Progenitor cell of endocrine pancreas (in vitro differentiated cells): ENCODE measurements at regions not wholly inside any gene's neighbourhood (a gene's known extent, or its start where the extent isn't known, plus 50 kb on each side); places are given as distances from the start of the nearest gene placed in this dataset.

ENCODE experiments used
- DNase-seq: peaks from one replicate; pipeline ENCODE4 v3.0.0; 2021; ENCODE audit warnings: low spot score; ENCODE audit not compliant: unreplicated experiment
- H3K27ac Mint-ChIP-seq: 2 replicates; pipeline ENCODE4 v1.8.0; 2021; ENCODE audit warnings: mild to moderate bottlenecking, moderate library complexity, mixed read lengths
- H3K27me3 Mint-ChIP-seq: 2 replicates; pipeline ENCODE4 v1.8.0; 2021; ENCODE audit warnings: mixed read lengths
- H3K36me3 Mint-ChIP-seq: 2 replicates; pipeline ENCODE4 v1.8.0; 2022; ENCODE audit warnings: mixed read lengths; ENCODE audit not compliant: insufficient read depth
- H3K4me1 Mint-ChIP-seq: 2 replicates; pipeline ENCODE4 v1.8.0; 2021; ENCODE audit warnings: low read depth, mixed read lengths
- H3K4me3 Mint-ChIP-seq: 2 replicates; pipeline ENCODE4 v1.8.0; 2021; ENCODE audit warnings: low read depth, mild to moderate bottlenecking, moderate library complexity, mixed read lengths
- H3K9me3 Mint-ChIP-seq: 2 replicates; pipeline ENCODE4 v1.8.0; 2021; ENCODE audit warnings: low read depth, mixed read lengths
- TF ChIP-seq, protein P1 (sequence below): fragments of 200-600 bp; sonication (generic); IDR thresholded peaks from one replicate; pipeline ENCODE4 v1.5.0; 2021; ENCODE audit warnings: antibody characterized with exemption, mild to moderate bottlenecking; ENCODE audit not compliant: unreplicated experiment

DNA sequence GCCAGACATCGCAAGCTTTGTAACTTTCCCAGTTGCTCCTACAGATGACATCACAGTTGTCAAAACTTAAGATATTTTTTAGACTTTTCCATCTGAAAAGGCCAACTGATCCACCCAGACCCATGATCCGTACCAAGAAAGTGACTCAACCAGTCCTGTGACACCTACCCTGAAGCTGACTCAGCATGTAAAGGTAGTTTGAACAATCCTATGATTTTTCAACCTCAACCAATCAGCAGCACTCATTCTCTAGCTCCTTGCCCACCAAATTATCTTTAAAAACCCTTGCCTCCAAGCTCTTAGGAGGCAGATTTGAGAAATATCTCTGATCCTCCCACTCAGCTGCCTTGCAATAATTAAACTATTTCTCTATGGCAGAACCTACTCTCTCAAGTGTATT, 1686.7 kb upstream of the LRRTM1 start:
- Mint-ChIP-seq H3K36me3 (no peaks in the 10 kb centered on the region), H3K4me1 (no peaks in the 10 kb centered on the region), H3K9me3 (peaks cover 6% of the 10 kb centered on the region), H3K27ac (no peak overlapping the region), H3K27me3 (no peaks in the 10 kb centered on the region), H3K4me3 (no peak overlapping the region)
- DNase-seq = no peak
- TF ChIP-seq, protein P1, sequence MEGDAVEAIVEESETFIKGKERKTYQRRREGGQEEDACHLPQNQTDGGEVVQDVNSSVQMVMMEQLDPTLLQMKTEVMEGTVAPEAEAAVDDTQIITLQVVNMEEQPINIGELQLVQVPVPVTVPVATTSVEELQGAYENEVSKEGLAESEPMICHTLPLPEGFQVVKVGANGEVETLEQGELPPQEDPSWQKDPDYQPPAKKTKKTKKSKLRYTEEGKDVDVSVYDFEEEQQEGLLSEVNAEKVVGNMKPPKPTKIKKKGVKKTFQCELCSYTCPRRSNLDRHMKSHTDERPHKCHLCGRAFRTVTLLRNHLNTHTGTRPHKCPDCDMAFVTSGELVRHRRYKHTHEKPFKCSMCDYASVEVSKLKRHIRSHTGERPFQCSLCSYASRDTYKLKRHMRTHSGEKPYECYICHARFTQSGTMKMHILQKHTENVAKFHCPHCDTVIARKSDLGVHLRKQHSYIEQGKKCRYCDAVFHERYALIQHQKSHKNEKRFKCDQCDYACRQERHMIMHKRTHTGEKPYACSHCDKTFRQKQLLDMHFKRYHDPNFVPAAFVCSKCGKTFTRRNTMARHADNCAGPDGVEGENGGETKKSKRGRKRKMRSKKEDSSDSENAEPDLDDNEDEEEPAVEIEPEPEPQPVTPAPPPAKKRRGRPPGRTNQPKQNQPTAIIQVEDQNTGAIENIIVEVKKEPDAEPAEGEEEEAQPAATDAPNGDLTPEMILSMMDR = no peak

DNA sequence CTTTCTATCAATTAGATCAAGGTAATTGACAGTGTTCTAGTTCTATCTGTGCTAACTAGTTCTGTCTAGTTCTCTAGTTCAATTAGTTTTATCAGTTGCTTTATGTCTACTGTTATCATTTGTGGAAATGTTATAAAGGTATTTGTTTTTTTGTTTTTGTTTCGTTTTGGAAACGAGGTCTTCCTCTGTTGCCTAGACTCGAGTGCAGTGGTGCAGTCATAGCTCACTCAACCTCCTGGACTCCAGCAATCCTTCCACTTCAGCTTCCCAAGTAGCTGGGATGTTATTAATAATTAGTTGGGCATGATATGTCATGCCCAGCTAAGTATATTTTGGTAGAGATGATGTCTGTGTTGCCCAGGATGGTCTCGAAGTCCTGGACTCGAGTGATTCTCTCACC, 1682.8 kb upstream of the LRRTM1 start:
- Mint-ChIP-seq H3K36me3 (no peaks in the 10 kb centered on the region), H3K9me3 (peaks cover 11% of the 10 kb centered on the region), H3K27me3 (no peaks in the 10 kb centered on the region), H3K4me3 (no peak overlapping the region), H3K4me1 (no peaks in the 10 kb centered on the region), H3K27ac (no peak overlapping the region)
- DNase-seq = no peak
- TF ChIP-seq, protein P1 = no peak

DNA sequence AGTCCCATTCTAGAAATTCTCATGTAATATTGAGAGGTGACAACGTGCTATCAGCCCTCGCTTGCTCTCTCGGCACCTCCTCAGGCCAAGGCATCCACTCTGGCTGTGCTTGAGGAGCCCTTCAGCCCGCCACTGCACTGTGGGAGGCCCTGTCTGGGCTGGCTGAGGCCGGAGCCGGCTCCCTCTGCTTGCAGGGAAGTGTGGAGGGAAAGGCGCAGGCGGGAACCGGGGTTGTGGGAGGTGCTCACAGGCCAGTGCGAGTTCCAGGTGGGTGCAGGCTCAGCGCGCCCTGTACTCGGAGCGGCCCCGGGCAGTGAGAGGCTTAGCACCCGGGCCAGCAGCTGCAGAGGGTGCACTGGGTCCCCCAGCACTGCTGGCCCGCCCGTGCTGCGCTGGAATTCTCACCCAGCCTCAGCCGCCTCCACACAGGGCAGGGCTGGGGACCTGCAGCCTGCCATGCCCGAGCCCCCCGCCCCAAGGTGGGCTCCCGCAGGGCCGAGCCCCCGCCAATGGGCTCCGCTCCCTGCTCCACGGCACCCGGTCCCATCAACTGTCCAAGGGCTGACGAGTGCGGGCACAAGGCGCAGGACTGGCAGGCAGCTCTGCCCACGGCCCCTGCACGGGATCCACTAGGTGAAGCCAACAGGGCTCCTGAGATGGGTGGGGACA, 1680.6 kb upstream of the LRRTM1 start:
- Mint-ChIP-seq H3K27me3 (no peaks in the 10 kb centered on the region), H3K27ac (no peak overlapping the region), H3K4me1 (no peaks in the 10 kb centered on the region), H3K9me3 (peaks cover 8% of the 10 kb centered on the region), H3K4me3 (no peak overlapping the region), H3K36me3 (no peaks in the 10 kb centered on the region)
- TF ChIP-seq, protein P1 = no peak
- DNase-seq = no peak

DNA sequence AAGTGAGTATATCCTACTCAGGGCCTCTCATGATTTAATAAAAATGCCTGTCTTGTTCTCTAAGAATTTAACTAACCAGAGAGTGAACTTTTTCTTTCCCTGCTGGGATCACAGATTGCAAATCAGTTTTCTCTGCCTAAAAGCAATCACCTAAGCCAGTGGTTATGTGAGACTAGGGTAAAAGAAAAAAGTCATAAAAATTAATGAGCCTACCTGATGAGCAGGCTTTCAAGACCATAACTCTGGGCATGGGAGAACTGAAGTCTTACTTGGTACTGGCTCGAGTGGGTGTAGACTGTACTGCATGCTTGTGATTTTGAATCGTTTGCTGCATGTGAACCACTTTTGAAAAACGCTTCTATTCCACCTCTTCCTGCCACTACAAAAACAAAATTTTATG, 1677.0 kb upstream of the LRRTM1 start:
- Mint-ChIP-seq H3K4me3 (no peak overlapping the region), H3K27ac (no peak overlapping the region), H3K27me3 (no peaks in the 10 kb centered on the region), H3K9me3 (peaks cover 5% of the 10 kb centered on the region), H3K4me1 (no peaks in the 10 kb centered on the region), H3K36me3 (no peaks in the 10 kb centered on the region)
- DNase-seq = no peak
- TF ChIP-seq, protein P1 = no peak

DNA sequence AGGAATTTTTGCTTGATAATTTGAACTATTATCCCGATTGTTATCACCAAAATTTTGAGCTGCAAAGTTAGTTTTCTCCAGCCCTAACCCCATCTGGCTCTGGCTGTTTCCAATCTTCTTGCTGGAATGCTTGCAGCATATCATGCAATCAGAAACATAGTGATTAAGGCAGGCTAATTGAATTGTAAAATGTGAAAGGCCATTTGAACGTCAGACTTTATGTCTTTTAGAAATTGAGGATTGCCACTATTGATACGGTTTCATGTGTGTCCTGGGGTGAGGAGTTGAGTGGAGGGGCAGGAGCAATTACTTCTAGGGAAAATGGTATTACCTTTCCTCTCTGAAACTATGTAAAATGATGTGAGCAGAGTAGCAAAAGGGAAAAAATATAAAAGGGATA, 1674.5 kb upstream of the LRRTM1 start:
- Mint-ChIP-seq H3K36me3 (no peaks in the 10 kb centered on the region), H3K27me3 (no peaks in the 10 kb centered on the region), H3K4me3 (no peak overlapping the region), H3K4me1 (no peaks in the 10 kb centered on the region), H3K27ac (no peak overlapping the region), H3K9me3 (no peaks in the 10 kb centered on the region)
- TF ChIP-seq, protein P1 = no peak
- no peak for DNase-seq
